Astrocyte of the cerebellum (primary cell): ENCODE measurements at regions not wholly inside any gene's neighbourhood (a gene's known extent, or its start where the extent isn't known, plus 50 kb on each side); places are given as distances from the start of the nearest gene placed in this dataset.

Experiments
- DNase-seq: peaks from one replicate; pipeline ENCODE4 v3.0.0-alpha.2; 2011; ENCODE audit warnings: low read depth
- H3K4me3 ChIP-seq: 2 replicates; pipeline ENCODE4 v1.5.1; 2011; ENCODE audit warnings: mild to moderate bottlenecking, low read depth, low read length, moderate library complexity
- CTCF ChIP-seq: IDR thresholded peaks from 2 replicates; pipeline ENCODE4 v1.5.1; 2012; ENCODE audit warnings: low read length, low read depth, moderate library complexity, mild to moderate bottlenecking; ENCODE audit errors: missing control alignments
- in situ Hi-C: cut with HindIII; loops from 2 replicates; pipeline ENCODE4 v1.10.0; 2017; ENCODE audit warnings: low sequenced_read_pairs

- TF ChIP-seq CTCF = no peak
- DNase-seq = no peak
- H3K4me3 ChIP-seq = no peak overlapping the region
- in situ Hi-C loops = no loop called here
Measured at GRCh38 chr16:86243123-86243473, 267.2 kb upstream of the FOXF1 start.

- DNase-seq = no peak
- no peak overlapping the region for H3K4me3 ChIP-seq
- TF ChIP-seq CTCF = no peak
- in situ Hi-C loops = no loop called here
Measured at GRCh38 chr16:86243571-86244154, 266.7 kb upstream of the FOXF1 start.

GRCh38 chr16:86244158-86244557, 266.2 kb upstream of the FOXF1 start:
- TF ChIP-seq CTCF = no peak
- DNase-seq = no peak
- in situ Hi-C loops = no loop called here
- no peak overlapping the region for H3K4me3 ChIP-seq

- DNase-seq = no peak
- H3K4me3 ChIP-seq = no peak overlapping the region
- no peak for TF ChIP-seq CTCF
- in situ Hi-C loops = no loop called here
Measured at GRCh38 chr16:86244936-86245335, 265.4 kb upstream of the FOXF1 start.

- in situ Hi-C loops = no loop called here
- DNase-seq = no peak
- TF ChIP-seq CTCF = no peak
- H3K4me3 ChIP-seq = no peak overlapping the region
Measured at GRCh38 chr16:86245351-86245750, 265.0 kb upstream of the FOXF1 start.

- no peak for TF ChIP-seq CTCF
- DNase-seq = no peak
- in situ Hi-C loops = no loop called here
Measured at GRCh38 chr16:86245895-86246294, 264.4 kb upstream of the FOXF1 start.

More at GRCh38 chr16:86245895-86246294, 264.4 kb upstream of the FOXF1 start:
- no peak overlapping the region for H3K4me3 ChIP-seq
